ENCODE measurements at regions not wholly inside any gene's neighbourhood (a gene's known extent, or its start where the extent isn't known, plus 50 kb on each side); places are given as distances from the start of the nearest gene placed in this dataset.
"Not testable (repeated sequence)": the region's sequence is repeated elsewhere in the genome, so short reads cannot be mapped to it uniquely, and the experiment has no call there.

GRCh38 chr2:145925591-145925990 is 1405.7 kb upstream of the ZEB2 start:
- no peak for DNase-seq

GRCh38 chr2:145919477-145919876 is 1399.6 kb upstream of the ZEB2 start:
- DNase-seq = no peak

- no peak for DNase-seq
Observed at GRCh38 chr2:145918951-145919350, 1399.0 kb upstream of the ZEB2 start.

- no peak for DNase-seq
Observed at GRCh38 chr2:145916799-145917198, 1396.9 kb upstream of the ZEB2 start.

- no peak for DNase-seq
Observed at GRCh38 chr2:145914716-145915115, 1394.8 kb upstream of the ZEB2 start.

GRCh38 chr2:145910416-145910815 is 1390.5 kb upstream of the ZEB2 start:
- DNase-seq = no peak

GRCh38 chr2:145909766-145910165 is 1389.8 kb upstream of the ZEB2 start:
- no peak for DNase-seq

- no peak for DNase-seq
Observed at GRCh38 chr2:145909175-145909755, 1389.3 kb upstream of the ZEB2 start.

GRCh38 chr2:145906354-145906753 is 1386.4 kb upstream of the ZEB2 start:
- DNase-seq = no peak

GRCh38 chr2:145905371-145905770 is 1385.5 kb upstream of the ZEB2 start:
- no peak for DNase-seq

- DNase-seq = no peak
Observed at GRCh38 chr2:145897151-145897550, 1377.2 kb upstream of the ZEB2 start.

- DNase-seq = no peak
Observed at GRCh38 chr2:145887915-145888314, 1368.0 kb upstream of the ZEB2 start.

- not testable (repeated sequence) for DNase-seq
Observed at GRCh38 chr2:145880997-145881396, 1361.1 kb upstream of the ZEB2 start.

GRCh38 chr2:145875016-145875415 is 1355.1 kb upstream of the ZEB2 start:
- DNase-seq = no peak

GRCh38 chr2:145874466-145874865 is 1354.5 kb upstream of the ZEB2 start:
- DNase-seq = no peak

- no peak for DNase-seq
Observed at GRCh38 chr2:145864501-145864900, 1344.6 kb upstream of the ZEB2 start.

GRCh38 chr2:145861940-145862339 is 1342.0 kb upstream of the ZEB2 start:
- DNase-seq = no peak

- DNase-seq = no peak
Observed at GRCh38 chr2:145860083-145860482, 1340.2 kb upstream of the ZEB2 start.

GRCh38 chr2:145855142-145855541 is 1335.2 kb upstream of the ZEB2 start:
- DNase-seq = no peak

GRCh38 chr2:145854039-145854755 is 1334.3 kb upstream of the ZEB2 start:
- no peak for DNase-seq

- no peak for DNase-seq
Observed at GRCh38 chr2:145851730-145852129, 1331.8 kb upstream of the ZEB2 start.

- no peak for DNase-seq
Observed at GRCh38 chr2:145849466-145849865, 1329.5 kb upstream of the ZEB2 start.

GRCh38 chr2:145846982-145847381 is 1327.1 kb upstream of the ZEB2 start:
- DNase-seq = no peak

- DNase-seq = no peak
Observed at GRCh38 chr2:145845923-145846322, 1326.0 kb upstream of the ZEB2 start.
